Muscle of leg (tissue), 3 donors: ENCODE measurements at regions not wholly inside any gene's neighbourhood (a gene's known extent, or its start where the extent isn't known, plus 50 kb on each side); places are given as distances from the start of the nearest gene placed in this dataset.
"Not testable (repeated sequence)": the region's sequence is repeated elsewhere in the genome, so short reads cannot be mapped to it uniquely, and the experiment has no call there.

Source experiments
- DNase-seq: peaks from one replicate; pipeline ENCODE4 v3.0.0; 2013
- H3K27ac ChIP-seq: one replicate; pipeline ENCODE4 v1.5.1; 2013; ENCODE audit warnings: mild to moderate bottlenecking, low read length, control low read depth
- H3K27me3 ChIP-seq: one replicate; pipeline ENCODE4 v1.6.1; 2013; ENCODE audit warnings: low read length; ENCODE audit not compliant: control insufficient read depth, insufficient read depth
- H3K36me3 ChIP-seq: one replicate; pipeline ENCODE4 v1.6.1; 2013; ENCODE audit warnings: low read length; ENCODE audit not compliant: control insufficient read depth, insufficient read depth
- H3K4me1 ChIP-seq: one replicate; pipeline ENCODE4 v1.6.1; 2013; ENCODE audit warnings: low read length; ENCODE audit not compliant: control insufficient read depth, insufficient read depth
- H3K4me3 ChIP-seq: one replicate; pipeline ENCODE4 v1.5.1; 2013; ENCODE audit warnings: low read length, control low read depth
- H3K9me3 ChIP-seq: replicated peaks from 2 replicates; pipeline ENCODE4 v1.6.1; 2013; ENCODE audit warnings: low read depth, low read length; ENCODE audit not compliant: control insufficient read depth
- WGBS: methylation state at CpG from one replicate; pipeline ENCODE4 v1.1.5; 2013; ENCODE audit warnings: missing lambda C conversion rate; ENCODE audit not compliant: insufficient coverage; 5-methylcytosine and 5-hydroxymethylcytosine counted together

DNA sequence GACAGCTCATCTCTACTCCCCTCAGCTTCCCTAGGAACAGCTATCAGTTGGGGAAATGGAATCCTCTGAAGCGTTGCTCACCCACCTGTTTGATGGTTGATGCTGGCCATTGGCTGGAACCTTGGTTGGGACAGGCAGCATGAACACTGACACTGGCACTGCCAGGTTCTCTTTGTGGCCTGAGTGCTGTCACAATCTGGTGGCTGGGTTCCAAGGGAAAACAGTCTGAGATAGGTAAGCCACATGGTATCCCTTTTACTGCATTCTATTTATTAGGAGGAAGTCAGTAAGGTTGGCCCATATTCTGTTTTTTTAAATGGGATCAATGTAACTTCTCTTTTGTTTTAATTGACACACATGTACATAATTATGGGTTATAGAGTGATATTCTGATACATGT lies 107.0 kb upstream of the ZNF519 start:
- WGBS: no CpG with 5 or more reads among the region's 1 CpG
- not testable (repeated sequence) for H3K4me3 ChIP-seq, DNase-seq, H3K4me1 ChIP-seq, H3K27ac ChIP-seq, H3K9me3 ChIP-seq, H3K27me3 ChIP-seq, H3K36me3 ChIP-seq

GRCh38 chr18:14236356-14237048 lies 104.3 kb upstream of the ZNF519 start:
- not testable (repeated sequence) for H3K36me3 ChIP-seq, H3K27me3 ChIP-seq, H3K27ac ChIP-seq, H3K4me3 ChIP-seq, H3K4me1 ChIP-seq, H3K9me3 ChIP-seq, DNase-seq
- no CpG with 5 or more reads among the region's 3 CpGs for WGBS

DNA sequence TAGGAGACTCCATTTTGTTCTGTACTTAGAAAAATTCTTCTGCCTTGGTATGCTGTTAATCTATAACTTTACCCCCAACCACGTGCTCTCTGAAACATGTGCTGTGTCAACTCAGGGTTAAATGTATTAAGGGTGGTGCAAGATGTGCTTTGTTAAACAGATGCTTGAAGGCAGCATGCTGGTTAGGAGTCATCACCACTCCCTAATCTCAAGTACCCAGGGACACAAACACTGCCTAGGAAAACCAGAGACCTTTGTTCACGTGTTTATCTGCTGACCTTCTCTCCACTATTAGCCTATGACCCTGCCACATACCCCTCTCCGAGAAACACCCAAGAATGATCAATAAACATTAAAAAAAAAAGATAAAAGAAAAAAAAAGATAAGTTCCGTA lies 93.0 kb upstream of the ZNF519 start:
- not testable (repeated sequence) for H3K27ac ChIP-seq, H3K9me3 ChIP-seq, H3K27me3 ChIP-seq, H3K4me3 ChIP-seq, H3K36me3 ChIP-seq, DNase-seq, H3K4me1 ChIP-seq
- no CpG with 5 or more reads among the region's 4 CpGs for WGBS

DNA sequence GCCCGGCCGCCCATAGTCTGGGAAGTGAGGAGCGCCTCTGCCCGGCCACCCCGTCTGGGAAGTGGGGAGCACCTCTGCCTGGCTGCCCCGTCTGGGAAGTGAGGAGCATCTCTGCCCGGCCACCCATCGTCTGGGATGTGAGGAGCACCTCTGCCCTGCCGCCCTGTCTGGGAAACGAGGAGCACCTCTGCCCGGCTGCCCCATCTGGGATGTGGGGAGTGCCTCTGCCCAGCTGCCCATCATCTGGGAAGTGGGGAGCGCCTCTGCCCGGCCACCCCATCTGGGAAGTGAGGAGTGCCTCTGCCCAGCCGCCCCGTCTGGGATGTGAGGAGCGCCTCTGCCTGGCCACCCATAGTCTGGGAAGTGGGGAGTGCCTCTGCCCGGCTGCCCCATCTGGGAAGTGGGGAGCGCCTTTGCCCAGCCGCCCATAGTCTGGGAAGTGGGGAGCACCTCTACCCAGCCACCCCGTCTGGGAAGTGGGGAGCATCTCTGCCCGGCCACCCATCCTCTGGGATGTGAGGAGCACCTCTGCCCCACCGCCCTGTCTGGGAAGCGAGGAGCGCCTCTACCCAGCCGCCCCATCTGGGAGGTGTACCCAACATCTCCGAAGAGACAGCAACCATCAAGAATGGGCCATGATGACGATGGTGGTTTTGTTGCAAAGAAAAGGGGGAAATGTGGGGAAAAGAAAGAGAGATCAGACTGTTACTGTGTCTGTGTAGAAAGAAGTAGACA lies 92.5 kb upstream of the ZNF519 start:
- not testable (repeated sequence) for H3K4me1 ChIP-seq, H3K36me3 ChIP-seq, H3K27me3 ChIP-seq, H3K27ac ChIP-seq, H3K4me3 ChIP-seq, H3K9me3 ChIP-seq, DNase-seq
- 94% methylated on average over 23 of the region's 27 CpGs for WGBS

GRCh38 chr18:14223919-14224318 lies 91.7 kb upstream of the ZNF519 start:
- not testable (repeated sequence) for DNase-seq, H3K4me3 ChIP-seq, H3K4me1 ChIP-seq, H3K36me3 ChIP-seq, H3K9me3 ChIP-seq, H3K27ac ChIP-seq, H3K27me3 ChIP-seq
- WGBS: 96% methylated on average over 11 of the region's 16 CpGs

DNA sequence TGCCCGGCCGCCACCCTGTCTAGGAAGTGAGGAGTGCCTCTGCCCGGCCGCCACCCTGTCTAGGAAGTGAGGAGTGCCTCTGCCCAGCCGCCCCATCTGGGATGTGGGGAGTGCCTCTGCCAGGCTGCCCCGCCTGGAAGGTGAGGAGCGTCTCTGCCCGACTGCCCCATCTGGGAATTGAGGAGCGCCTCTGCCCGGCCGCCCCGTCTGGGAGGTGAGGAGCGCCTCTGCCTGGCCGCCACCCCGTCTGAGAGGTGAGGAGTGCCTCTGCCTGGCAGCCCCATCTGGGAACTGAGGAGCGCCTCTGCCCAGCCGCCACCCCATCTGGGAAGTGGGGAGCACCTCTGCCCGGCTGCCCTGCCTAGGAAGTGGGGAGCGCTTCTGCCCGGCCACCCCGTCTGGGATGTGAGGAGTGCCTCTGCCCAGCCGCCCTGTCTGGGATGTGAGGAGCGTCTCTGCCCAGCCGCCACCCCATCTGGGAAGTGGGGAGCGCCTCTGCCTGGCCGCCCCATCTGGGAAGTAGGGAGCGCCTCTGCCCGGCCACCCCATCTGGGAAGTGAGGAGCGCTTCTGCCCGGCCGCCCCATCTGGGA lies 91.1 kb upstream of the ZNF519 start:
- H3K9me3 ChIP-seq, H3K36me3 ChIP-seq, H3K27ac ChIP-seq, H3K27me3 ChIP-seq, H3K4me1 ChIP-seq, DNase-seq, H3K4me3 ChIP-seq: not testable (repeated sequence)
- 94% methylated on average over 31 of the region's 31 CpGs for WGBS

DNA sequence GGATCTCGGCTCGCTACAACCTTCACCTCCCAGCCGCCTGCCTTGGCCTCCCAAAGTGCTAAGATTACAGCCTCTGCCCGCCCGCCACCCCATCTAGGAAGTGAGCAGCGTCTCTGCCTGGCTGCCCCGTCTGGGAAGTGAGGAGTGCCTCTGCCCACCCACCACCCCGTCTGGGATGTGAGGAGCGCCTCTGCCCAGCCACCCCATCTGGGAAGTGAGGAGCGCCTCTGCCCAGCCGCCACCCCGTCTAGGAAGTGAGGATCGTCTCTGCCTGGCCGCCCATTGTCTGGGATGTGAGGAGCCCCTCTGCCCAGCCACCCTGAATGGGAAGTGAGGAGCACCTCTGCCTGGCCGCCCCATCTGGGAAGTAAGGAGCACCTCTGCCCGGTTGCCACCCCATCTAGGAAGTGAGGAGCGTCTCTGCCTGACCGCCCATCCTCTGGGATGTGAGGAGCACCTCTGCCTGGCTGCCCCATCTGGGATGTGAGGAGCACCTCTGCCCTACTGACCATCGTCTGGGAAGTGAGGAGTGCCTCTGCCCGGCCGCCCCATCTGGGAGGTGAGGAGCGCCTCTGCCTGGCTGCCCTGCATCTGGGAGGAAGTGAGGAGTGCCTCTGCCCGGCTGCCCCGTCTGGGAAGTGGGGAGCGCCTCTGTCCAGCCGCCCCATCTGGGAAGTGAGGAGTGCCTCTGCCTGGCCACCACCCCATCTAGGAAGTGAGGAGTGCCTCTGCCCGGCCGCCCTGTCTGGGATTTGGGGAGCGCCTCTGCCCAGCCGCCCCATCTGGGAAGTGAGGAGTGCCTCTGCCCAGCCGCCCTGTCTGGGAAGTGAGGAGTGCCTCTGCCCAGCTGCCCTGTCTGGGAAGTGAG lies 90.4 kb upstream of the ZNF519 start:
- H3K9me3 ChIP-seq, H3K4me3 ChIP-seq, DNase-seq, H3K36me3 ChIP-seq, H3K27ac ChIP-seq, H3K4me1 ChIP-seq, H3K27me3 ChIP-seq: not testable (repeated sequence)
- WGBS: 97% methylated on average over 25 of the region's 31 CpGs

- 96% methylated on average over 10 of the region's 14 CpGs for WGBS
- Histone ChIP-seq H3K4me1 (no peaks in the 10 kb centered on the region), H3K36me3 (no peaks in the 10 kb centered on the region), H3K9me3 (peaks cover 4% of the 10 kb centered on the region), H3K4me3 (no peak overlapping the region), H3K27me3 (no peaks in the 10 kb centered on the region), H3K27ac (no peak overlapping the region)
- no peak for DNase-seq
Measured at GRCh38 chr18:14221689-14222088, 89.5 kb upstream of the ZNF519 start.

DNA sequence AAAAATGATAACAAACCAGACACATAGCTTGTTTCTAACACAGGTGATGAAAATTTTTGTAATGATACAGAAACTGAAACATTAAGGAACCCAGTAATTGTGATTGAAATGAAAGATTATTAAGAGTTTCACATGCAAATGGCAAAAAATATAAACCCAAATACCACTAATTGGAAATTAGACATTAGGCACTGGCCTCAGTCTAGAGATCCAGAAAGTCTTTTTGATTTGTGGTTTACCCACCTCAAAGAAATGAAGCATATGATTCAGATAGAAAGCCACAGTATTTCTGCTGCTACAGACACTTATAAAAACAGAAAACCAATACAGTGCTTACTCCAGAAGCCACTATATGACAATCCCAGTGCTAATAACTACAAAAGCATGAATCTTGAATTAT lies 83.7 kb upstream of the ZNF519 start:
- H3K27me3 ChIP-seq, H3K9me3 ChIP-seq, H3K27ac ChIP-seq, H3K4me1 ChIP-seq, DNase-seq, H3K4me3 ChIP-seq, H3K36me3 ChIP-seq: not testable (repeated sequence)

DNA sequence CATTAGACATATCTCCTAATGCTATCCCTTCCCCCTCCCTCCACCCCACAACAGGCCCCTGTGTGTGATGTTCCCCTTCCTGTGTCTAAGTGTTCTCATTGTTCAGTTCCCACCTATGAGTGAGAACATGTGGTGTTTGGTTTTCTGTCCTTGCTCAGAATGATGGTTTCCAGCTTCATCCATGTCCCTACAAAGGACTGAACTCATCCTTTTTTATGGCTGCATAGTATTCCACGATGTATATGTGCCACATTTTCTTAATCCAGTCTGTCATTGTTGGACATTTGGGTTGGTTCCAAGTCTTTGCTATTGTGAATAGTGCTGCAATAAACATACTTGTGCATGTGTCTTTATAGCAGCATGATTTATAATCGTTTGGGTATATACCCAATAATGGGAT lies 71.2 kb upstream of the ZNF519 start:
- no CpG with 5 or more reads among the region's 2 CpGs for WGBS
- not testable (repeated sequence) for H3K4me3 ChIP-seq, H3K9me3 ChIP-seq, H3K27me3 ChIP-seq, H3K4me1 ChIP-seq, H3K27ac ChIP-seq, DNase-seq, H3K36me3 ChIP-seq
